ENCODE measurements at regions not wholly inside any gene's neighbourhood (a gene's known extent, or its start where the extent isn't known, plus 50 kb on each side); places are given as distances from the start of the nearest gene placed in this dataset.
A peak's percentile ranks its signal among the peaks of the same experiment; 100 is the strongest.

DNA sequence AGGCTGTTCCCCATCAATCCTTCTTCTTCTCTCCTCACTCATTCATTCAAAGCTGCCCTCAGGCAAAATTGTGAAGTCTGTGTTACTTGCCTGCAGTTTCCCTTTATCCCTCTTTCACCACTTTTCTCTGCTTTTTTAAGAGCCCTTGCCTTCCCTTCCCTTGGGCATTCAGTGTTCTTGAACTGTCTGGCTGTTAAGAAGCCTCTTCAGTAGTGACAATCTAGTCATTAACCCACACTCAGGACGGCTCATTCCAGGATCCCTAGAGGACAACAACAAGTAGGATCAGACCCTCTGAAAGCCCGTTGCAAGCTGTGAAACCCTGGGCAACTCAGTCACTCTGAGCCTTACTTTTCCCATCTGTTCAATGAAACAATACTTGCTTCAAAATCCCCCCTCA, 615.7 kb downstream of the EPHA4 start:
- Histone ChIP-seq H3K36me3 (no peaks in the 10 kb centered on the region), H3K27me3 (no peaks in the 10 kb centered on the region), H3K4me3 (no peak overlapping the region), H3K27ac (no peak overlapping the region), H3K9me3 (no peaks in the 10 kb centered on the region), H3K4me1 (peaks cover 22 to 25% of the 10 kb centered on the region in 2 donors)
- ATAC-seq: no peak
- no peak for DNase-seq
- in situ Hi-C loops (cut with MboI; ENCODE audit: low sequenced_read_pairs in 4 of 4): no loop called here
- intact Hi-C loops (cut with DNase I; ENCODE audit: low total_unique reads): no loop called here
- TF ChIP-seq, protein P1, sequence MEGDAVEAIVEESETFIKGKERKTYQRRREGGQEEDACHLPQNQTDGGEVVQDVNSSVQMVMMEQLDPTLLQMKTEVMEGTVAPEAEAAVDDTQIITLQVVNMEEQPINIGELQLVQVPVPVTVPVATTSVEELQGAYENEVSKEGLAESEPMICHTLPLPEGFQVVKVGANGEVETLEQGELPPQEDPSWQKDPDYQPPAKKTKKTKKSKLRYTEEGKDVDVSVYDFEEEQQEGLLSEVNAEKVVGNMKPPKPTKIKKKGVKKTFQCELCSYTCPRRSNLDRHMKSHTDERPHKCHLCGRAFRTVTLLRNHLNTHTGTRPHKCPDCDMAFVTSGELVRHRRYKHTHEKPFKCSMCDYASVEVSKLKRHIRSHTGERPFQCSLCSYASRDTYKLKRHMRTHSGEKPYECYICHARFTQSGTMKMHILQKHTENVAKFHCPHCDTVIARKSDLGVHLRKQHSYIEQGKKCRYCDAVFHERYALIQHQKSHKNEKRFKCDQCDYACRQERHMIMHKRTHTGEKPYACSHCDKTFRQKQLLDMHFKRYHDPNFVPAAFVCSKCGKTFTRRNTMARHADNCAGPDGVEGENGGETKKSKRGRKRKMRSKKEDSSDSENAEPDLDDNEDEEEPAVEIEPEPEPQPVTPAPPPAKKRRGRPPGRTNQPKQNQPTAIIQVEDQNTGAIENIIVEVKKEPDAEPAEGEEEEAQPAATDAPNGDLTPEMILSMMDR (IDR thresholded peaks at IDR 0.05 in 4 of 5, conservative IDR thresholded peaks at IDR 0.05 in 1 of 5): no peak
- TF ChIP-seq POLR2A (IDR thresholded peaks at IDR 0.05): no peak

DNA sequence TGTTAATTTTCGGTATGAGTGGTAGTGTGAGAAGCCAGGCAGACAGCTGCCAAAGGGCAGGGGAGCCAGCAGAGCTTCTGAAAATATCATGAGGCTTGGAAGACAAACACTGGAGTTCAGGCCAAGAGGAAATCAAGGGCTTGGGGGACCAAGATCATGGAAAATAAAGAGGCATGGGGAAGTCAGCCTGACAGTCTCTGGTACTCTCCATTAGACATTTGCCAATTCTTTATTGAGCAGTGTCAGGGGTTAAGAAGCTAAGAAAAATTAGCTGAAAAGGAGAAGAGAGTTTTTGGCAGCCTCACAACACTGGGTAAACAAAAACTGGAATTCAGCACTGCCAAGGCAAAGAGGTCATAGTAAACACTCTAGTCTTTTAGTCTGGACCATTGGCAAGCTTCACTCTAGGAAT, 612.7 kb downstream of the EPHA4 start:
- intact Hi-C loops (cut with DNase I; ENCODE audit: low total_unique reads) (no loop called here), in situ Hi-C loops (cut with MboI; ENCODE audit: low sequenced_read_pairs in 4 of 4) (no loop called here)
- no peaks in the 10 kb centered on the region for H3K27me3 ChIP-seq
- TF ChIP-seq, protein P1 (IDR thresholded peaks at IDR 0.05 in 4 of 5, conservative IDR thresholded peaks at IDR 0.05 in 1 of 5): no peak
- TF ChIP-seq POLR2A (IDR thresholded peaks at IDR 0.05): no peak
- H3K27ac ChIP-seq: peak overlapping the region in 3 of 4 donors; percentile 26 to 73 (median 52)
- ATAC-seq: peak; percentile 68 to 81
- no peak overlapping the region for H3K4me3 ChIP-seq
- H3K9me3 ChIP-seq: no peaks in the 10 kb centered on the region
- peaks cover 22 to 25% of the 10 kb centered on the region in 2 donors for H3K4me1 ChIP-seq
- peak in 1 of 2 donors; percentile 22 for DNase-seq
- H3K36me3 ChIP-seq: no peaks in the 10 kb centered on the region

DNA sequence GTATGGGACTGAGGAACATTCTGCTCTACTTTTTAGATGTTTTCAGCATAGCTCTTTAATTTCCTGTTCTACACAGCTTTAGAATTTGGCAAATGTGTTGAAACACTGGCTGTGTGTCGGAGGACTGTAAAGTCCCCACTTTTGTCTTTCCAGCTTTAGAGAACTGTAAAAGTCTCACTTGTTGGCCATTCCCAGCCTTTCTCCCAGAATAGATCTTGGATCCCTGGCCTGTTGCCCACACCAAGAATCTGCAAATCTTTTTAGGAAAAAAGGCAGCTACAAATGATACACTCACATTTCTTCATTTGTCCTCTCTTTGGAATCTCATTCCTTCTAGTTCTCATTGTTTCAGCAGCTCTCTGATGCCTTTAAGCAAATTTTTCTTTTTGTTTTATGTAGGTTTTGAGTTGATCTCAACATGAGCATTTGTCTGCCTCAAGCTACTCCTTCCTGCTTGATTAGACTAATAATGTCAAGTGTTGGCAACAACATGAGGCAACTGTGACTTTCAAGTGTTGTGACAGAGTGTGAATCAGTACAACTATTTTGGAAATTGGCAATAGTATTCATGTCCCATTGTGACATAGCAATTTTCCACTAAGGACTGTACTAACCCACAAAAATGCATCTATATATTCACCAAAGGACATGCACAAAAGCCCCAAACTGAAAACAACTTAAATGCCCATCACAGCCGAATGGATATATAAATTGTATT, 610.8 kb downstream of the EPHA4 start:
- no peak for DNase-seq
- Histone ChIP-seq H3K27ac (peak overlapping the region in 2 of 4 donors; percentile 9 to 52), H3K27me3 (no peaks in the 10 kb centered on the region), H3K9me3 (no peaks in the 10 kb centered on the region), H3K4me1 (peaks cover 22 to 25% of the 10 kb centered on the region in 2 donors), H3K36me3 (no peaks in the 10 kb centered on the region), H3K4me3 (no peak overlapping the region)
- TF ChIP-seq POLR2A (IDR thresholded peaks at IDR 0.05): no peak
- TF ChIP-seq, protein P1 (IDR thresholded peaks at IDR 0.05 in 4 of 5, conservative IDR thresholded peaks at IDR 0.05 in 1 of 5): no peak
- in situ Hi-C loops (cut with MboI; ENCODE audit: low sequenced_read_pairs in 4 of 4) (no loop called here), intact Hi-C loops (cut with DNase I; ENCODE audit: low total_unique reads) (no loop called here)
- ATAC-seq: peak; percentile 64 to 73

DNA sequence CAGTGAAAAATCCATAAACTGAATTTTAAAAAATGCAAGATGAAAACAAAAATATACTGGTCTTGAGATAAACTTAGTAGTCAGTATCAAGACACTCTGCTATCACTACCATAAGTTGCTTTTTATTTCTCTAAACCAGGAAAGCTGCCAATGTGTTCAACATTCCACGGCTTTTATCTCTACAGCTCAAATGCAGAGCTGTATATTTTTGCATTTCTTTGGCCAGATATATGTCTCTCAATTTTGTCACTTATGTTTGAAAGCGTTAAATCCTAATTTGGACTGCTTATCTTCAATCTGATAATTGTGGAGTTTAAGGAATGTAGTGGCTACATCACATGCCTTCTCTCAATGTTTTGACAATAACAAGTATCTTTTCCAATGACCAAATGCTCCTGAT, 609.5 kb downstream of the EPHA4 start:
- in situ Hi-C loops (cut with MboI; ENCODE audit: low sequenced_read_pairs in 4 of 4) (no loop called here), intact Hi-C loops (cut with DNase I; ENCODE audit: low total_unique reads) (no loop called here)
- H3K27me3 ChIP-seq: no peaks in the 10 kb centered on the region
- H3K4me3 ChIP-seq: no peak overlapping the region
- peaks cover 22 to 25% of the 10 kb centered on the region in 2 donors for H3K4me1 ChIP-seq
- H3K27ac ChIP-seq: no peak overlapping the region
- TF ChIP-seq POLR2A (IDR thresholded peaks at IDR 0.05): no peak
- DNase-seq (no peak), ATAC-seq (no peak)
- no peaks in the 10 kb centered on the region for H3K9me3 ChIP-seq
- no peaks in the 10 kb centered on the region for H3K36me3 ChIP-seq

DNA sequence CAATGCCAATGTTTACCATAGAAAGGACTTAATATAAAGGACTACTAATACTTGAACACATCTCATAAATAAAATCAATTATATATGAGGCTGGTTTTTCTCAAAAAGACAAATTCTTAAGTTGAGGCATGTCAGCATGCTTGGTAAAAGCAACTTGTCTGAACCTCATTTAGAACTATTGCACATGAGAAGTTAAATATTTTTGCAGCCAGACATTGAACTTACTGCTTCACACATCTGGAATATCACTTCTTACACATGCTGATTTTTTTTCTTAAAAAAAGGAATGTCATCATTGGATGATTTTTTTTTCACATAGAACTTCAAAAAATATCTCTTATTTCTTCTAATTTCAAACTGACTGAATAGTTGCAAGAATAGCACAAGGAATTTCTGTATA, 609.0 kb downstream of the EPHA4 start:
- intact Hi-C loops (cut with DNase I; ENCODE audit: low total_unique reads): no loop called here

More for the DNA sequence above, 609.0 kb downstream of the EPHA4 start:
- Histone ChIP-seq H3K27ac (no peak overlapping the region), H3K4me1 (peaks cover 22 to 25% of the 10 kb centered on the region in 2 donors), H3K27me3 (no peaks in the 10 kb centered on the region), H3K9me3 (no peaks in the 10 kb centered on the region), H3K4me3 (no peak overlapping the region), H3K36me3 (no peaks in the 10 kb centered on the region)
- ATAC-seq (no peak), DNase-seq (no peak)
- TF ChIP-seq, protein P1 (IDR thresholded peaks at IDR 0.05 in 4 of 5, conservative IDR thresholded peaks at IDR 0.05 in 1 of 5): no peak
- no peak for TF ChIP-seq POLR2A (IDR thresholded peaks at IDR 0.05)
- in situ Hi-C loops (cut with MboI; ENCODE audit: low sequenced_read_pairs in 4 of 4): no loop called here

All from gastrocnemius medialis (tissue), 4 donors.